Loucy (cell line): ENCODE measurements at regions not wholly inside any gene's neighbourhood (a gene's known extent, or its start where the extent isn't known, plus 50 kb on each side); places are given as distances from the start of the nearest gene placed in this dataset.

Experiments used
- CTCF ChIP-seq: fragments of 200-600 bp; sonication (generic); conservative IDR thresholded peaks from 2 replicates; pipeline ENCODE4 v1.5.1; 2014; ENCODE audit warnings: mild to moderate bottlenecking, antibody characterized with exemption, low read length
- EZH2phosphoT487 ChIP-seq: fragments of 200-600 bp; IDR thresholded peaks from 2 replicates; pipeline ENCODE4 v1.6.1; 2018; ENCODE audit warnings: antibody characterized with exemption, mild to moderate bottlenecking, moderate library complexity, borderline replicate concordance

GRCh38 chr20:56949318-56949717, 317.1 kb downstream of the BMP7 start:
- TF ChIP-seq CTCF, result no peak
- TF ChIP-seq EZH2phosphoT487, result no peak
